GM18907 (cell line): ENCODE measurements at regions not wholly inside any gene's neighbourhood (a gene's known extent, or its start where the extent isn't known, plus 50 kb on each side); places are given as distances from the start of the nearest gene placed in this dataset.
A peak's percentile ranks its signal among the peaks of the same experiment; 100 is the strongest.

ENCODE experiments used
- ATAC-seq: cut with Tn5 transposase; IDR thresholded peaks from one replicate; pipeline ENCODE4 v1.9.1; 2021; ENCODE audit warnings: mild to moderate bottlenecking, moderate library complexity; ENCODE audit not compliant: unreplicated experiment

DNA sequence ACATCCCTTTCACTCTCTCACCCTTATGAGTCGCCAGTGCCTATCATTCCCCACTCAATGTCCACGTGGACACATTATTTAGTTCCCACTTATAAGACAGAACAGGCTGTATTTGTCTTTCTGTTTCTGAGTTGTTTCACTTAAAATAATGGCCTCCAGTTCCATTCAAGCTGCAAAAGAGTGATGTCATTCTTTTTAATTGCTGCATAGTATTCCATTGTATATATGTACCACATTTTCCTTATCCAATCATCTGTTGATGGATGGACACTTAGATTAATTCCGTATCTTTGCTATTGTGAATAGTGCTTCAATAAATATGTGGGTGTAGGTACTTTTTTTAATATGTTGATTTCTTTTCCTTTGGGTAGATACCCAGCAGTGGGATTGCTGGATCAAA is 79.1 kb downstream of the ZNF365 start:
- ATAC-seq = no peak

GRCh38 chr10:62454687-62455397 is 80.7 kb downstream of the ZNF365 start:
- ATAC-seq = no peak

- peak; percentile 97 for ATAC-seq
Measured at GRCh38 chr10:62456611-62457101, 82.5 kb downstream of the ZNF365 start.

DNA sequence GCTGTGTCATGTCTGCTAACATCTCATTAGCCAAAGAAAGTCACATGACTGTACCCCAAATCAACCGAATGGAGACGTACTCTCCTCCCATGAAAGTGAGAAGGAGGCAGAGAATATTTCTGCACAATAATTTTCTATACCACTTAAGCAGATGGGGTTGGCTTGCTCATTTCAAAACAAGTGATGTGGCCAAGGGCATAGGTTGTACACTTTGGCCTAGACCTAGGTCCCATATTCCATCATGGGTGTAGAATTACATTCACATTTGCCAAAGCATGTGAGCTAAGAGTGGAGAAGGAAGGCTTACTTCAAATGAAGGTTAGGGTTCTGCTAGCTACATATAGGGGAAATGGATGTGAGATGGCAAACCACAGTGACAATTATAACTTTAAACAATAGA is 83.0 kb downstream of the ZNF365 start:
- ATAC-seq = peak; percentile 8

DNA sequence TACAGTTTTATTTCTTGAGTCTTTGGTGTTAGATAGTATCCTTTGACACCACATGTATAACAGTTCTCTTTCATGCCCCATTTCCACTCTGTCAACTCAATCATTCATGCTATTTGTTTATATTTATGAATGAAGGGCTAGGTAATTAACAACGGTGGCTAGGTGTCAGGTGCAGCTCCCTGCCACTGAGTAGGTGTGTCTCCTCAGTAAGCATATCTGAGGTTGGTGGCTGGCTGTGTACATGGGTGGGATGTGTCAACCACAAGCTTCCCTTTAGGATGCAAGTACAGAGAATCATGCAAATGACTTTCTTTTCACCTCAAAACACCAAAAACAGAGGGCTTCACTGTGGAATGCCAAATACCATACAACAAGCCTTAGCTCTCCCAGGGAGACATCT is 83.4 kb downstream of the ZNF365 start:
- ATAC-seq = no peak

GRCh38 chr10:62459072-62459471 is 84.9 kb downstream of the ZNF365 start:
- no peak for ATAC-seq

GRCh38 chr10:62459500-62459899 is 85.3 kb downstream of the ZNF365 start:
- no peak for ATAC-seq

- peak; percentile 38 for ATAC-seq
Measured at GRCh38 chr10:62460393-62460792, 86.2 kb downstream of the ZNF365 start.

GRCh38 chr10:62461120-62461519 is 87.0 kb downstream of the ZNF365 start:
- no peak for ATAC-seq

DNA sequence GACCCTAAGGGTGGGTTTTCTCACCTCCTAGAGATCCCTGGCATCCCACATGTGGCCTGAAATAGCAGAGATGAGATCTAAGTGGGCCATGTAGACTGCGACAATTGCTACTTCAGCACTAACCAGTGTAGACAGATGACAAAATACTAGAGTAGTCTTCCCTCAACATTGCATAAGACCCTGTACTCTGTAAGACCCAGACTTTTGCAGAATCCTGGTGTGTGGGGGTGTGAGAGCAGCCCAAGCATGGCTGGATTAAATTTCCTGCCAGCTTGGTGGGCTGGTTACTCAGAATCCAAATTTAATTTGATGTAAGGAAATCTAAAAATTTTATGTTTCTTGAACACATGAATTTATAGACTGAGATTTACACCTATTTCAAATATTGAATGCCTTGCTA is 88.3 kb downstream of the ZNF365 start:
- ATAC-seq = no peak

DNA sequence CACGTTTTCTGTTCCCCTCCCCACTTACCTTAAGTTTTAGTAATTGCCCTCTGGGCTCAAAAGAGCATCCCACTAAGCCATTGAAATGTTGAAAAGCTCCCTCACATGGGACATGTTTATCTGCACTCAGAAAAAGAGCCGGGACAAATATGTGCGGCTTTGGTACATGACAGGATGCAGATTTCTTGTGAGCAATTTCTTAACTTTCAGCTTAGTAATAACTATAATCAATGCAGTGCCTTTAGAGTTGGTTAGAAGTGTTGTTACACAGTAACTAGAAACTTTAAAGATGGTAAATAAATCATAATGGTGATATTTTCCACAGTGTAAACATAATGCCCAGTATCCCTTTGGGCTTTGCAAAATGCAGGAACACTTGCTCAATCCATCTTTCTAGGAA is 89.2 kb downstream of the ZNF365 start:
- no peak for ATAC-seq

DNA sequence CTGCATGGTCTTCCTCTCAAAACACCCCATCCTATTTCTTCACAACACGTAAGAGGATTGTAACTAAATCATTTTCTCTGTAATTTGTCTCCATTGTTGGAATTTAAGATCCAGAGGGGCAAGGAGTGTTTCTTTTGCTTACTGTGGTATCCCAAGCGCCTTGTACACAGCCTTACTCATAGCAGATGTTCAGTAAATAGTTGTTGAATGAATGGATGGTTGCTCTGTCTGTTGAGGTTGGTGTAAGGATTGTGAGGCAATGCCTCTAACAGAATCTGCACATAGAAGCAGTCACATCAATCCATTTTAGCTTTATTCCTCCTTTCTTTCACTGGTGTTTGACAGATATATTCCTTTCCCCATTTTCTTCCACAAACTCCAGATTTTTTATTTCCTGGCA is 90.1 kb downstream of the ZNF365 start:
- ATAC-seq = no peak

- ATAC-seq = no peak
Measured at GRCh38 chr10:62466590-62466989, 92.4 kb downstream of the ZNF365 start.

GRCh38 chr10:62467527-62467926 is 93.4 kb downstream of the ZNF365 start:
- ATAC-seq = no peak

DNA sequence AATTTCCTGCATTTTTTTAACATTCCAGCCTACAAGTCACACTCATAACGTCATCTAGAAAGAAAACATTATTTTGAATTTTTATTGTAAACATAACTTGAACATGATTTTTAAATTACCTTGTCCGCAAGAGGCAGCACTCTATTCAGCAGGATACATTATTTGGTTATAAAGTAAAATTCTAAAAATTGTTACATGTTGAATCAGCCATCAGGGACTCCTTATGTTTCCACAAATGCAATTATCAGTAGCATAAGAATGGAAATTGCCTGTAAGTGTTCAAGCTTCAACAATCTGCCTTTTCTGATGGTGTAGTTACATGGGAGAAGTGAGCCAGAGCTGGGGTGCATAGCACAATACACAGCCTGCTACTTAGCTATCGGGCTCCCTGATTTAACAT is 97.5 kb downstream of the ZNF365 start:
- ATAC-seq = no peak

DNA sequence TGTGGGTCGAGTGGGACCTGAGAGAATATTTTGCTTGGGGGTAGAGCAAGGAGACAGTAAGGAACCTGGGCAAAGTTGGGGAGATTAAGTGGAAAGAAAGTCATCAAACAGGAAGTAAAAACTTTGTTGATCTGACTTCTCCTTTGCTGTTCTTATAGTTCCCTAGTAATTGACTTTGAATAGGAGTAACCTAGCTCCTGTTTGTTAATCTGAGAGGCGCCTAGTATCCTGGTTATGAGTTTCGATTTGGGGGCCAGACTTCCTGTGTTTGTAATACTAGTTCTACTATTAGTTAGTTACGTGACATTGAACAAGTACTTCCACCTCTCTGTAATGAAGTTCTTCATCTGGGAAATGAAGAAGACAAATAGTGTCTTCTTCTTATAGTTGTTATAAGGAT is 99.1 kb downstream of the ZNF365 start:
- no peak for ATAC-seq

- ATAC-seq = no peak
Measured at GRCh38 chr10:62475551-62475950, 101.4 kb downstream of the ZNF365 start.

GRCh38 chr10:62479523-62479922 is 105.4 kb downstream of the ZNF365 start:
- ATAC-seq = no peak

DNA sequence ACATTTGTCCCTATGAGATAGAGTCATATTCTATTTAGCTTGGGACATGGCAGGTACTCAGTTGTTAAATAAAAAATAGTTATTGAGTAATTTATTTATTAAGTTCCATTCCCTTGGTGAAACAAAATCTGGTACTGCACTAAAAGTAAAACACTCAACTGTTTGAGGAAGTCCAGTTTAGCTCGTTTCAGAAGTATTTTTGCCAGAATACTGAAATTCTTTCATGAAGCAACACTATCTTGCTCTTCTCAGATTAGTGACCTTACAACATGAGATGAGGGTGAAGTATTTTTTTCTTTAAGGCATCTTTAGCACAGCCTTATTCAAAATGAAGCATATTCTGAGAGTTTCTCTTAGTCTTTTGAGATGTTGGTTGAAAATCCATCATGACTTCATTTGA is 106.0 kb downstream of the ZNF365 start:
- ATAC-seq = no peak

DNA sequence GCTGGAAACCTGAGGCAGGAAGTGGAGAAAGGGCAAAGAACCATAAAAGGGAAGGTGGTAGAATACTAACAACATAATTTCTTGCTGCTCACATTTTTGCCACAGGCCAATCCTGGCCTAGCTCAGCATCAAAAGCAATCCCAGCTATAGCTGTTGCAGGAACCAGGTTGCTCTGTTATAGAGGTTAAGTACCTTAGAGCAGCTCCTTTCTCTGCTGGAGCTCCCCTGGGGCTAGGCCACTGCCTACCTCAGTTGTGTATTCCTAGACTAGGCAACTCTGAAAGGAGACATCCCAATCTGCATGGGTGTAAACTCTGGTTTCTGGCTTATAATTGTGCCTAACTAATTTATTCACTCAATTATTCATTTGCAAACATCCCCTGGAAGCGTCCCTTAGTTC is 108.4 kb downstream of the ZNF365 start:
- no peak for ATAC-seq

GRCh38 chr10:62491597-62491996 is 117.4 kb downstream of the ZNF365 start:
- no peak for ATAC-seq

DNA sequence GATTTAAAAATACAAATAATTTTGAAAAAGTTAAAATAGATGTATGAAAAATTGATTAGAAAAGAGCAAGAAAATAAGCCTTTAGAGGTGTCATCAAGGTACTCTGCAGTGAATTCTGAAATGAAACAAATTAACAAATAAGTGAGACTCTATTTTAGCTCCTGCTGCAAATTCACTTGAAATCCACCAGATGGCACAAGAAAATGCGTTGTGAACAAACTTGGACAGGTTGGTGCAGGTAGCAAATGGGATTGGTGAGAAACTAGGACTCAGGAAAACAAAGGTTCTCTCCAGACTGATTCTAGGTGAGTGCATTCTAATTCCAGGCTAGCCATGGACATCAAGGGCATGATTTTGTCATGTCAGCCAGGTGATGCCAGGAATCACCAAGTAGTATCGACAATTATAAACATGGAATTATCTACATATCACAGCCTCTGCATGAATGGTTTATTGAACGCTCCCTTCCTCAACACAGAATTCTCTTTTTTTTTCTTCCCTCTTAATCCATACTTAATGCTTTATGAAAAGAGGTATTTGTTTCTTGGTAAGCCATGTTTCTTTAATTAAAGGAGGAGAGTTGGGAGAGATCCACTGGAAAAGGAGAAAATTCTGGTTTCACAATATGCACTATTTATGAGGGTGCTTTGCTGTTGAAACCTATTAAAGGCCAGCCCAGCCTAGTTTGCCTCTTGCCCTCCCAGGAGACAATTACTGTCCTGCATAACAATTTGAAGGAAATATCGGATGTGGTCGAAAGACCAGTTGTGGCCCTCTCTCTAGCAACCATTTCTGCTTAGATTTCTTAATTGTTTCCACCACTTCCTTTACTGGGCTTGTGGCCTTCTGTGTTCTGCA is 118.1 kb downstream of the ZNF365 start:
- no peak for ATAC-seq
